Upper lobe of right lung (tissue), 1 donor: ENCODE measurements at regions not wholly inside any gene's neighbourhood (a gene's known extent, or its start where the extent isn't known, plus 50 kb on each side); places are given as distances from the start of the nearest gene placed in this dataset.

Experiments
- ATAC-seq: fragments of 200-7000 bp; cut with Tn5 transposase; one replicate; pipeline ENCODE4 v1.9.1; 2020; ENCODE audit warnings: mild to moderate bottlenecking, moderate library complexity
- DNase-seq: peaks from one replicate; pipeline ENCODE4 v3.0.0-alpha.2; 2020
- H3K27ac ChIP-seq: fragments of 200-600 bp; one replicate; pipeline ENCODE4 v1.8.0; 2022
- H3K27me3 ChIP-seq: fragments of 200-600 bp; one replicate; pipeline ENCODE4 v1.8.0; 2022; ENCODE audit warnings: mild to moderate bottlenecking
- H3K36me3 ChIP-seq: fragments of 200-600 bp; one replicate; pipeline ENCODE4 v1.8.0; 2022
- H3K4me1 ChIP-seq: fragments of 200-600 bp; one replicate; pipeline ENCODE4 v1.8.0; 2022
- H3K4me3 ChIP-seq: fragments of 200-600 bp; one replicate; pipeline ENCODE4 v1.8.0; 2022; ENCODE audit warnings: mild to moderate bottlenecking
- H3K9me3 ChIP-seq: fragments of 200-600 bp; one replicate; pipeline ENCODE4 v1.8.0; 2022
- CTCF ChIP-seq: fragments of 200-600 bp; IDR thresholded peaks from one replicate; pipeline ENCODE4 v1.8.0; 2022; ENCODE audit warnings: antibody characterized with exemption
- intact Hi-C: fragments of 100-400 bp; cut with DNase I; formaldehyde crosslinking; loops from one replicate; pipeline ENCODE4 v1.11.0; 2022
- donor health status: DM: no; HTN: yes; CAD: no; lungs with severe emphysema.

- no peaks in the 10 kb centered on the region for H3K4me1 ChIP-seq
- H3K36me3 ChIP-seq: no peaks in the 10 kb centered on the region
- DNase-seq: no peak
- H3K9me3 ChIP-seq: no peaks in the 10 kb centered on the region
- no peak for ATAC-seq
- intact Hi-C loops: no loop called here
- no peak overlapping the region for H3K4me3 ChIP-seq
- H3K27ac ChIP-seq: no peak overlapping the region
- TF ChIP-seq CTCF: no peak
- no peaks in the 10 kb centered on the region for H3K27me3 ChIP-seq
These were observed 57.2 kb upstream of the ZDHHC17 start for GRCh38 chr12:76706761-76707160.

- no peaks in the 10 kb centered on the region for H3K9me3 ChIP-seq
- no peaks in the 10 kb centered on the region for H3K27me3 ChIP-seq
- no peaks in the 10 kb centered on the region for H3K36me3 ChIP-seq
- H3K4me1 ChIP-seq: no peaks in the 10 kb centered on the region
- intact Hi-C loops: no loop called here
- no peak for TF ChIP-seq CTCF
- H3K27ac ChIP-seq: no peak overlapping the region
- DNase-seq: no peak
- no peak overlapping the region for H3K4me3 ChIP-seq
- ATAC-seq: no peak
These were observed 56.1 kb upstream of the ZDHHC17 start for GRCh38 chr12:76707772-76708171.

- H3K4me1 ChIP-seq: no peaks in the 10 kb centered on the region
- no peak for DNase-seq
- no peak overlapping the region for H3K27ac ChIP-seq
- H3K4me3 ChIP-seq: no peak overlapping the region
- intact Hi-C loops: no loop called here
- TF ChIP-seq CTCF: no peak
- H3K27me3 ChIP-seq: no peaks in the 10 kb centered on the region
- H3K9me3 ChIP-seq: no peaks in the 10 kb centered on the region
- no peak for ATAC-seq
- H3K36me3 ChIP-seq: no peaks in the 10 kb centered on the region
These were observed 55.6 kb upstream of the ZDHHC17 start for GRCh38 chr12:76708296-76708695.

GRCh38 chr12:76711241-76711640, 52.7 kb upstream of the ZDHHC17 start:
- Histone ChIP-seq H3K4me1 (no peaks in the 10 kb centered on the region), H3K27ac (no peak overlapping the region), H3K9me3 (no peaks in the 10 kb centered on the region), H3K36me3 (no peaks in the 10 kb centered on the region), H3K4me3 (no peak overlapping the region), H3K27me3 (no peaks in the 10 kb centered on the region)
- ATAC-seq (no peak), DNase-seq (no peak)
- intact Hi-C loops: no loop called here
- TF ChIP-seq CTCF: no peak

GRCh38 chr12:76713130-76713529, 50.8 kb upstream of the ZDHHC17 start:
- ATAC-seq (no peak), DNase-seq (no peak)
- Histone ChIP-seq H3K27ac (no peak overlapping the region), H3K27me3 (no peaks in the 10 kb centered on the region), H3K36me3 (no peaks in the 10 kb centered on the region), H3K4me1 (no peaks in the 10 kb centered on the region), H3K4me3 (no peak overlapping the region), H3K9me3 (no peaks in the 10 kb centered on the region)
- intact Hi-C loops: no loop called here
- TF ChIP-seq CTCF: no peak

GRCh38 chr12:76713986-76714385, 49.9 kb upstream of the ZDHHC17 start:
- DNase-seq (no peak), ATAC-seq (no peak)
- H3K9me3 ChIP-seq: no peaks in the 10 kb centered on the region
- no peak overlapping the region for H3K27ac ChIP-seq
- no peak overlapping the region for H3K4me3 ChIP-seq
- no peaks in the 10 kb centered on the region for H3K27me3 ChIP-seq
- intact Hi-C loops: no loop called here
- TF ChIP-seq CTCF: no peak
- no peaks in the 10 kb centered on the region for H3K4me1 ChIP-seq
- no peaks in the 10 kb centered on the region for H3K36me3 ChIP-seq
